ENCODE measurements at regions not wholly inside any gene's neighbourhood (a gene's known extent, or its start where the extent isn't known, plus 50 kb on each side); places are given as distances from the start of the nearest gene placed in this dataset.

- no peak for TF ChIP-seq CTCF (IDR thresholded peaks at IDR 0.05)
- no peak for TF ChIP-seq POLR2A (IDR thresholded peaks at IDR 0.05)
Observed at GRCh38 chr4:79258614-79259176, 67.2 kb downstream of the NAA11 start.
